ENCODE measurements at regions not wholly inside any gene's neighbourhood (a gene's known extent, or its start where the extent isn't known, plus 50 kb on each side); places are given as distances from the start of the nearest gene placed in this dataset.

GRCh38 chr4:15148691-15149090 is 146.4 kb downstream of the CPEB2 start:
- H3K9me2 ChIP-seq (replicated peaks; ENCODE audit: insufficient read depth) = no peaks in the 10 kb centered on the region
- no peaks in the 10 kb centered on the region for H3K9me3 ChIP-seq (ENCODE audit: low read depth)
- TF ChIP-seq EZH2phosphoT487 (IDR thresholded peaks at IDR 0.05; ENCODE audit: low read depth, severe bottlenecking, unreplicated experiment) (no peak), CTCF (IDR thresholded peaks at IDR 0.05; ENCODE audit: poor library complexity) (no peak), EZH2 (IDR thresholded peaks at IDR 0.05; ENCODE audit: borderline replicate concordance) (no peak)
- no peak overlapping the region for H3K4me2 ChIP-seq
- H2AFZ ChIP-seq = no peak overlapping the region
- H3K36me3 ChIP-seq (replicated peaks; ENCODE audit: insufficient read depth, low read depth) = no peaks in the 10 kb centered on the region
- peaks cover 11% of the 10 kb centered on the region for H3K4me1 ChIP-seq (ENCODE audit: insufficient read depth)
- no peaks in the 10 kb centered on the region for H3K27me3 ChIP-seq
- H3K4me3 ChIP-seq = no peak overlapping the region
- DNase-seq (ENCODE audit: low spot score) = no peak
- H3K79me2 ChIP-seq = no peaks in the 10 kb centered on the region
- 90% methylated on average over 7 of the region's 7 CpGs for WGBS (ENCODE audit: low lambda C conversion rate, missing lambda C conversion rate)
- no peak overlapping the region for H3K27ac ChIP-seq
- no peaks in the 10 kb centered on the region for H4K20me1 ChIP-seq (ENCODE audit: insufficient read depth, poor library complexity, severe bottlenecking)

GRCh38 chr4:15149234-15149838 is 147.1 kb downstream of the CPEB2 start:
- no peak for DNase-seq (ENCODE audit: low spot score)
- H3K79me2 ChIP-seq = no peaks in the 10 kb centered on the region
- no peak overlapping the region for H2AFZ ChIP-seq
- H3K4me3 ChIP-seq = no peak overlapping the region
- TF ChIP-seq EZH2phosphoT487 (IDR thresholded peaks at IDR 0.05; ENCODE audit: low read depth, severe bottlenecking, unreplicated experiment) (no peak), EZH2 (IDR thresholded peaks at IDR 0.05; ENCODE audit: borderline replicate concordance) (no peak), CTCF (IDR thresholded peaks at IDR 0.05; ENCODE audit: poor library complexity) (no peak)
- WGBS (ENCODE audit: low lambda C conversion rate, missing lambda C conversion rate) = 80% methylated on average over 10 of the region's 10 CpGs
- peaks cover 11% of the 10 kb centered on the region for H3K4me1 ChIP-seq (ENCODE audit: insufficient read depth)
- no peaks in the 10 kb centered on the region for H3K9me2 ChIP-seq (replicated peaks; ENCODE audit: insufficient read depth)
- H3K4me2 ChIP-seq = no peak overlapping the region
- H4K20me1 ChIP-seq (ENCODE audit: insufficient read depth, poor library complexity, severe bottlenecking) = no peaks in the 10 kb centered on the region
- no peaks in the 10 kb centered on the region for H3K9me3 ChIP-seq (ENCODE audit: low read depth)
- no peaks in the 10 kb centered on the region for H3K27me3 ChIP-seq
- H3K27ac ChIP-seq = no peak overlapping the region
- H3K36me3 ChIP-seq (replicated peaks; ENCODE audit: insufficient read depth, low read depth) = no peaks in the 10 kb centered on the region

- H3K4me1 ChIP-seq (ENCODE audit: insufficient read depth) = peaks cover 11% of the 10 kb centered on the region
- peak; percentile 82 for DNase-seq (ENCODE audit: low spot score)
- H3K79me2 ChIP-seq = no peaks in the 10 kb centered on the region
- no peak for TF ChIP-seq EZH2phosphoT487 (IDR thresholded peaks at IDR 0.05; ENCODE audit: low read depth, severe bottlenecking, unreplicated experiment)
- TF ChIP-seq CTCF (IDR thresholded peaks at IDR 0.05; ENCODE audit: poor library complexity) = peak; percentile 10
- no peaks in the 10 kb centered on the region for H3K27me3 ChIP-seq
- H3K9me2 ChIP-seq (replicated peaks; ENCODE audit: insufficient read depth) = no peaks in the 10 kb centered on the region
- H3K9me3 ChIP-seq (ENCODE audit: low read depth) = no peaks in the 10 kb centered on the region
- no peaks in the 10 kb centered on the region for H4K20me1 ChIP-seq (ENCODE audit: insufficient read depth, poor library complexity, severe bottlenecking)
- H3K4me3 ChIP-seq = no peak overlapping the region
- no peak overlapping the region for H2AFZ ChIP-seq
- 46% methylated on average over 9 of the region's 9 CpGs for WGBS (ENCODE audit: low lambda C conversion rate, missing lambda C conversion rate)
- no peak overlapping the region for H3K4me2 ChIP-seq
- no peaks in the 10 kb centered on the region for H3K36me3 ChIP-seq (replicated peaks; ENCODE audit: insufficient read depth, low read depth)
- H3K27ac ChIP-seq = no peak overlapping the region
Observed at GRCh38 chr4:15149839-15150592, 147.7 kb downstream of the CPEB2 start.
